Fibroblast of lung (primary cell): ENCODE measurements at regions not wholly inside any gene's neighbourhood (a gene's known extent, or its start where the extent isn't known, plus 50 kb on each side); places are given as distances from the start of the nearest gene placed in this dataset.

ENCODE experiments used
- DNase-seq, 2 donors: peaks; one replicate each; pipeline versions ENCODE4 v3.0.0 to v3.0.0-alpha.2; 2010; ENCODE audit warnings: low read depth in 2 of 2
- H2AFZ ChIP-seq: 2 replicates; pipeline ENCODE4 v1.5.1; 2012; ENCODE audit warnings: low read length, control low read depth, inconsistent platforms
- H3K27ac ChIP-seq: 2 replicates; pipeline ENCODE4 v1.5.1; 2011; ENCODE audit warnings: low read length, control low read depth; ENCODE audit not compliant: insufficient read depth
- H3K27me3 ChIP-seq: 2 replicates; pipeline ENCODE4 v1.5.1; 2011; ENCODE audit warnings: mild to moderate bottlenecking, low read length; ENCODE audit not compliant: control insufficient read depth, insufficient read depth
- H3K36me3 ChIP-seq: 2 replicates; pipeline ENCODE4 v1.5.1; 2011; ENCODE audit warnings: low read length; ENCODE audit not compliant: control insufficient read depth, insufficient read depth
- H3K4me1 ChIP-seq: 2 replicates; pipeline ENCODE4 v1.5.1; 2011; ENCODE audit warnings: low read length; ENCODE audit not compliant: control insufficient read depth, insufficient read depth; ENCODE audit errors: extremely low read depth
- H3K4me2 ChIP-seq: 2 replicates; pipeline ENCODE4 v1.5.1; 2011; ENCODE audit warnings: low read length, control low read depth; ENCODE audit not compliant: insufficient read depth; ENCODE audit errors: extremely low read depth
- H3K4me3 ChIP-seq, 4 experiments: fragments of 200-600 bp in 1 of 4; sonication (generic) in 1 of 4; replicated peaks in 1 of 4; 2 replicates each; pipeline ENCODE4 v1.5.1; 2011 to 2016; ENCODE audit warnings: low read length in 4 of 4, low read depth in 3 of 4, mild to moderate bottlenecking in 3 of 4, control low read depth in 2 of 4, inconsistent platforms in 1 of 4, mixed read lengths in 1 of 4; ENCODE audit not compliant: insufficient read depth in 1 of 4; ENCODE audit errors: control extremely low read depth in 1 of 4
- H3K79me2 ChIP-seq: 2 replicates; pipeline ENCODE4 v1.5.1; 2012; ENCODE audit warnings: mild to moderate bottlenecking, low read length, inconsistent platforms; ENCODE audit not compliant: control insufficient read depth, insufficient read depth
- H3K9ac ChIP-seq: 2 replicates; pipeline ENCODE4 v1.5.1; 2011; ENCODE audit warnings: mild to moderate bottlenecking, low read length, control low read depth; ENCODE audit not compliant: insufficient read depth
- H3K9me3 ChIP-seq: 2 replicates; pipeline ENCODE4 v1.5.1; 2012; ENCODE audit warnings: low read depth, low read length; ENCODE audit not compliant: control insufficient read depth, insufficient read depth
- H4K20me1 ChIP-seq: 2 replicates; pipeline ENCODE4 v1.5.1; 2011; ENCODE audit warnings: low read length; ENCODE audit not compliant: control insufficient read depth, insufficient read depth; ENCODE audit errors: extremely low read depth
- CTCF ChIP-seq, 2 donors: IDR thresholded peaks in 1 of 2; conservative IDR thresholded peaks in 1 of 2; 1 replicate in 1 of 2; 2 replicates in 1 of 2; pipeline ENCODE4 v1.5.1; 2011 to 2012; ENCODE audit warnings: low read length in 2 of 2, control low read depth in 1 of 2, inconsistent platforms in 1 of 2, low read depth in 1 of 2, mild to moderate bottlenecking in 1 of 2
- EZH2 ChIP-seq: IDR thresholded peaks from 2 replicates; pipeline ENCODE4 v1.5.1; 2012; ENCODE audit warnings: low read length, control low read depth, mild to moderate bottlenecking; ENCODE audit errors: missing control alignments

GRCh38 chr13:34412817-34413375, 529.2 kb upstream of the NBEA start:
- H3K4me3 ChIP-seq, result no peak overlapping the region
- H3K4me1 ChIP-seq, result no peaks in the 10 kb centered on the region
- TF ChIP-seq EZH2, result no peak
- no peak for TF ChIP-seq CTCF (conservative IDR thresholded peaks at IDR 0.05 in 1 of 2, IDR thresholded peaks at IDR 0.05 in 1 of 2; ENCODE audit: low read depth in 1 of 2, low read length in 2 of 2)
- H3K36me3 ChIP-seq, result no peaks in the 10 kb centered on the region
- no peaks in the 10 kb centered on the region for H3K27me3 ChIP-seq
- no peaks in the 10 kb centered on the region for H3K79me2 ChIP-seq
- H2AFZ ChIP-seq, result no peak overlapping the region
- no peaks in the 10 kb centered on the region for H3K9me3 ChIP-seq
- H4K20me1 ChIP-seq, result no peaks in the 10 kb centered on the region
- H3K4me2 ChIP-seq, result no peak overlapping the region
- H3K9ac ChIP-seq, result no peak overlapping the region
- DNase-seq, result peak in 1 of 2 donors; percentile 79
- H3K27ac ChIP-seq, result no peak overlapping the region

GRCh38 chr13:34413538-34414210, 528.4 kb upstream of the NBEA start:
- no peak overlapping the region for H2AFZ ChIP-seq
- H3K9me3 ChIP-seq, result no peaks in the 10 kb centered on the region
- H3K27me3 ChIP-seq, result no peaks in the 10 kb centered on the region
- H3K4me2 ChIP-seq, result no peak overlapping the region
- H3K4me1 ChIP-seq, result no peaks in the 10 kb centered on the region
- no peaks in the 10 kb centered on the region for H3K79me2 ChIP-seq
- H3K9ac ChIP-seq, result no peak overlapping the region
- no peak for TF ChIP-seq CTCF (conservative IDR thresholded peaks at IDR 0.05 in 1 of 2, IDR thresholded peaks at IDR 0.05 in 1 of 2; ENCODE audit: low read depth in 1 of 2, low read length in 2 of 2)
- no peak for TF ChIP-seq EZH2
- H4K20me1 ChIP-seq, result no peaks in the 10 kb centered on the region
- no peaks in the 10 kb centered on the region for H3K36me3 ChIP-seq
- H3K27ac ChIP-seq, result no peak overlapping the region
- peak in 1 of 2 donors; percentile 51 for DNase-seq
- no peak overlapping the region for H3K4me3 ChIP-seq

- Histone ChIP-seq H4K20me1 (no peaks in the 10 kb centered on the region), H3K4me1 (no peaks in the 10 kb centered on the region), H3K4me3 (no peak overlapping the region), H2AFZ (no peak overlapping the region), H3K36me3 (no peaks in the 10 kb centered on the region), H3K9me3 (no peaks in the 10 kb centered on the region), H3K79me2 (no peaks in the 10 kb centered on the region), H3K9ac (no peak overlapping the region), H3K27me3 (no peaks in the 10 kb centered on the region), H3K4me2 (no peak overlapping the region), H3K27ac (no peak overlapping the region)
- TF ChIP-seq CTCF (conservative IDR thresholded peaks at IDR 0.05 in 1 of 2, IDR thresholded peaks at IDR 0.05 in 1 of 2; ENCODE audit: low read depth in 1 of 2, low read length in 2 of 2), result no peak
- TF ChIP-seq EZH2, result no peak
- no peak for DNase-seq
These were observed 527.5 kb upstream of the NBEA start for GRCh38 chr13:34414616-34415015.
